Right lobe of liver (tissue), 4 donors: ENCODE measurements at regions not wholly inside any gene's neighbourhood (a gene's known extent, or its start where the extent isn't known, plus 50 kb on each side); places are given as distances from the start of the nearest gene placed in this dataset.

ENCODE experiments used
- CTCF ChIP-seq, 4 donors: fragments of 200-600 bp in 3 of 4; fragments of 450-650 bp in 1 of 4; IDR thresholded peaks; one replicate each; pipeline versions ENCODE4 v1.5.1 to v1.8.0; 2016 to 2022; ENCODE audit warnings: antibody characterized with exemption in 4 of 4, mild to moderate bottlenecking in 2 of 4
- POLR2A ChIP-seq: fragments of 450-650 bp; IDR thresholded peaks from one replicate; pipeline ENCODE4 v1.6.1; 2017; ENCODE audit warnings: antibody characterized with exemption, mild to moderate bottlenecking
- donor health status: DM: no; HTN: no; CAD: no.
- donor health status: DM: no; HTN: no; CAD: no.
- donor health status: DM: no; HTN: yes; CAD: no.

- TF ChIP-seq CTCF (IDR thresholded peaks at IDR 0.05) (no peak), POLR2A (no peak)
Observed at GRCh38 chr15:37767841-37768455, 166.5 kb upstream of the TMCO5A start.
